Neural progenitor cell (in vitro differentiated cells): ENCODE measurements at regions not wholly inside any gene's neighbourhood (a gene's known extent, or its start where the extent isn't known, plus 50 kb on each side); places are given as distances from the start of the nearest gene placed in this dataset.

Experiments used
- DNase-seq: peaks from one replicate; pipeline ENCODE4 v3.0.0-alpha.2; 2016; ENCODE audit warnings: low spot score
- H2AFZ ChIP-seq: fragments of 200-600 bp; sonication (generic); replicated peaks from 2 replicates; pipeline ENCODE4 v1.6.1; 2016; ENCODE audit warnings: antibody characterized with exemption
- H3F3A ChIP-seq: fragments of 200-600 bp; sonication (generic); 2 replicates; pipeline ENCODE4 v1.6.1; 2016; ENCODE audit warnings: antibody characterized with exemption, low read depth
- H3K27ac ChIP-seq: fragments of 200-600 bp; sonication (generic); 2 replicates; pipeline ENCODE4 v1.5.1; 2016; ENCODE audit warnings: mild to moderate bottlenecking
- H3K27me3 ChIP-seq: fragments of 200-600 bp; sonication (generic); 2 replicates; pipeline ENCODE4 v1.6.1; 2016; ENCODE audit warnings: mild to moderate bottlenecking, moderate library complexity
- H3K36me3 ChIP-seq: fragments of 200-600 bp; sonication (generic); 2 replicates; pipeline ENCODE4 v1.5.1; 2016
- H3K4me1 ChIP-seq: fragments of 200-600 bp; sonication (generic); 2 replicates; pipeline ENCODE4 v1.6.1; 2016; ENCODE audit warnings: mixed run types
- H3K4me2 ChIP-seq: fragments of 200-600 bp; sonication (generic); 2 replicates; pipeline ENCODE4 v1.6.1; 2016
- H3K4me3 ChIP-seq: fragments of 200-600 bp; sonication (generic); 2 replicates; pipeline ENCODE4 v1.5.1; 2016
- H3K79me2 ChIP-seq: fragments of 200-600 bp; sonication (generic); 2 replicates; pipeline ENCODE4 v1.6.1; 2016; ENCODE audit warnings: low read depth
- H3K9ac ChIP-seq: fragments of 200-600 bp; sonication (generic); 2 replicates; pipeline ENCODE4 v1.6.1; 2016
- H3K9me3 ChIP-seq: fragments of 200-600 bp; sonication (generic); 2 replicates; pipeline ENCODE4 v1.5.1; 2016; ENCODE audit warnings: low read depth
- H4K20me1 ChIP-seq: fragments of 200-600 bp; sonication (generic); 2 replicates; pipeline ENCODE4 v1.6.1; 2016; ENCODE audit warnings: low read depth
- H3K27ac Mint-ChIP-seq: 3 replicates; pipeline ENCODE4 v1.8.0; 2021; ENCODE audit warnings: mixed read lengths
- H3K27me3 Mint-ChIP-seq: 2 replicates; pipeline ENCODE4 v1.8.0; 2022; ENCODE audit warnings: low read depth, mild to moderate bottlenecking, inconsistent platforms, moderate library complexity, mixed read lengths; ENCODE audit not compliant: insufficient read depth
- H3K36me3 Mint-ChIP-seq: 3 replicates; pipeline ENCODE4 v1.8.0; 2021; ENCODE audit warnings: mixed read lengths
- H3K4me1 Mint-ChIP-seq: 3 replicates; pipeline ENCODE4 v1.8.0; 2021; ENCODE audit warnings: mixed read lengths
- H3K4me3 Mint-ChIP-seq: 3 replicates; pipeline ENCODE4 v1.8.0; 2021; ENCODE audit warnings: mild to moderate bottlenecking, moderate library complexity, mixed read lengths
- H3K9me3 Mint-ChIP-seq: 3 replicates; pipeline ENCODE4 v1.8.0; 2020; ENCODE audit warnings: mixed read lengths
- CTCF ChIP-seq: fragments of 200-600 bp; sonication (generic); IDR thresholded peaks from 2 replicates; pipeline ENCODE4 v1.5.1; 2017; ENCODE audit warnings: antibody characterized with exemption, mild to moderate bottlenecking
- EZH2 ChIP-seq: fragments of 200-600 bp; sonication (generic); IDR thresholded peaks from 2 replicates; pipeline ENCODE4 v1.6.1; 2017; ENCODE audit warnings: antibody characterized with exemption, mild to moderate bottlenecking, moderate library complexity
- EZH2phosphoT487 ChIP-seq: fragments of 200-600 bp; sonication (generic); IDR thresholded peaks from 2 replicates; pipeline ENCODE4 v1.6.1; 2017; ENCODE audit warnings: antibody characterized with exemption

GRCh38 chr2:236365258-236366048 is 101.2 kb upstream of the ASB18 start:
- H3K9ac ChIP-seq = no peak overlapping the region
- TF ChIP-seq EZH2phosphoT487 = no peak
- TF ChIP-seq CTCF = no peak
- TF ChIP-seq EZH2 = no peak
- Mint-ChIP-seq H3K36me3 (no peaks in the 10 kb centered on the region), H3K27ac (no peak overlapping the region), H3K9me3 (no peaks in the 10 kb centered on the region), H3K4me1 (peaks cover 14% of the 10 kb centered on the region), H3K4me3 (no peak overlapping the region), H3K27me3 (peaks cover 7% of the 10 kb centered on the region)
- no peaks in the 10 kb centered on the region for H3F3A ChIP-seq
- no peaks in the 10 kb centered on the region for H3K79me2 ChIP-seq
- H2AFZ ChIP-seq = no peak overlapping the region
- no peaks in the 10 kb centered on the region for H4K20me1 ChIP-seq
- no peak overlapping the region for H3K4me2 ChIP-seq
- no peak overlapping the region for H3K27ac ChIP-seq
- H3K27me3 ChIP-seq = no peaks in the 10 kb centered on the region
- DNase-seq = no peak
- H3K4me1 ChIP-seq = peaks cover 10% of the 10 kb centered on the region
- H3K4me3 ChIP-seq = no peak overlapping the region
- no peaks in the 10 kb centered on the region for H3K9me3 ChIP-seq
- no peaks in the 10 kb centered on the region for H3K36me3 ChIP-seq

GRCh38 chr2:236366049-236366387 is 101.8 kb upstream of the ASB18 start:
- Histone ChIP-seq H4K20me1 (no peaks in the 10 kb centered on the region), H3K36me3 (no peaks in the 10 kb centered on the region), H3K4me3 (no peak overlapping the region), H3K27me3 (no peaks in the 10 kb centered on the region), H3K27ac (no peak overlapping the region), H3K9ac (no peak overlapping the region), H2AFZ (no peak overlapping the region), H3K79me2 (no peaks in the 10 kb centered on the region), H3K4me1 (peaks cover 10% of the 10 kb centered on the region), H3K4me2 (no peak overlapping the region), H3F3A (no peaks in the 10 kb centered on the region), H3K9me3 (no peaks in the 10 kb centered on the region)
- TF ChIP-seq EZH2 = no peak
- peaks cover 7% of the 10 kb centered on the region for H3K27me3 Mint-ChIP-seq
- H3K4me3 Mint-ChIP-seq = no peak overlapping the region
- peaks cover 17% of the 10 kb centered on the region for H3K4me1 Mint-ChIP-seq
- H3K36me3 Mint-ChIP-seq = no peaks in the 10 kb centered on the region
- no peak for DNase-seq
- no peak overlapping the region for H3K27ac Mint-ChIP-seq
- H3K9me3 Mint-ChIP-seq = no peaks in the 10 kb centered on the region

- Mint-ChIP-seq H3K9me3 (no peaks in the 10 kb centered on the region), H3K27ac (no peak overlapping the region), H3K27me3 (peaks cover 7% of the 10 kb centered on the region), H3K4me3 (no peak overlapping the region), H3K4me1 (peaks cover 18% of the 10 kb centered on the region), H3K36me3 (no peaks in the 10 kb centered on the region)
- no peak for DNase-seq
- no peak for TF ChIP-seq EZH2
- no peak for TF ChIP-seq EZH2phosphoT487
- no peak for TF ChIP-seq CTCF
- H3K27ac ChIP-seq = no peak overlapping the region
- H3K9me3 ChIP-seq = no peaks in the 10 kb centered on the region
- H3K4me3 ChIP-seq = no peak overlapping the region
- H3K36me3 ChIP-seq = no peaks in the 10 kb centered on the region
- H2AFZ ChIP-seq = no peak overlapping the region
- no peaks in the 10 kb centered on the region for H4K20me1 ChIP-seq
- H3K4me1 ChIP-seq = peaks cover 10% of the 10 kb centered on the region
- H3K4me2 ChIP-seq = no peak overlapping the region
- H3K27me3 ChIP-seq = no peaks in the 10 kb centered on the region
- H3K79me2 ChIP-seq = no peaks in the 10 kb centered on the region
- H3F3A ChIP-seq = no peaks in the 10 kb centered on the region
- no peak overlapping the region for H3K9ac ChIP-seq
Observed at GRCh38 chr2:236366397-236366796, 102.2 kb upstream of the ASB18 start.

- Histone ChIP-seq H3K79me2 (no peaks in the 10 kb centered on the region), H4K20me1 (no peaks in the 10 kb centered on the region), H3K27me3 (no peaks in the 10 kb centered on the region), H3K4me3 (no peak overlapping the region), H3K27ac (no peak overlapping the region), H3K9ac (no peak overlapping the region), H3F3A (no peaks in the 10 kb centered on the region), H3K36me3 (no peaks in the 10 kb centered on the region), H2AFZ (no peak overlapping the region), H3K9me3 (no peaks in the 10 kb centered on the region), H3K4me1 (peaks cover 10% of the 10 kb centered on the region), H3K4me2 (no peak overlapping the region)
- DNase-seq = no peak
- Mint-ChIP-seq H3K4me3 (no peak overlapping the region), H3K36me3 (no peaks in the 10 kb centered on the region), H3K27ac (peak overlapping the region; percentile 16), H3K9me3 (no peaks in the 10 kb centered on the region), H3K27me3 (peaks cover 7% of the 10 kb centered on the region), H3K4me1 (peaks cover 18% of the 10 kb centered on the region)
- no peak for TF ChIP-seq EZH2
- TF ChIP-seq CTCF = no peak
- no peak for TF ChIP-seq EZH2phosphoT487
Observed at GRCh38 chr2:236367506-236368289, 103.5 kb upstream of the ASB18 start.
